Osteocyte (in vitro differentiated cells): ENCODE measurements at regions not wholly inside any gene's neighbourhood (a gene's known extent, or its start where the extent isn't known, plus 50 kb on each side); places are given as distances from the start of the nearest gene placed in this dataset.

Source experiments
- DNase-seq: peaks from one replicate; pipeline ENCODE4 v3.0.0; 2021; ENCODE audit warnings: mixed read lengths; ENCODE audit not compliant: unreplicated experiment; ENCODE audit errors: extremely low spot score
- H3K27ac Mint-ChIP-seq: one replicate; pipeline ENCODE4 v1.8.0; 2021; ENCODE audit warnings: mild to moderate bottlenecking, mixed read lengths; ENCODE audit not compliant: unreplicated experiment
- H3K27me3 Mint-ChIP-seq: one replicate; pipeline ENCODE4 v1.8.0; 2021; ENCODE audit warnings: mixed read lengths; ENCODE audit not compliant: unreplicated experiment
- H3K36me3 Mint-ChIP-seq: one replicate; pipeline ENCODE4 v1.8.0; 2021; ENCODE audit warnings: mixed read lengths; ENCODE audit not compliant: unreplicated experiment
- H3K4me1 Mint-ChIP-seq: one replicate; pipeline ENCODE4 v1.8.0; 2021; ENCODE audit warnings: mixed read lengths; ENCODE audit not compliant: unreplicated experiment
- H3K4me3 Mint-ChIP-seq: one replicate; pipeline ENCODE4 v1.8.0; 2021; ENCODE audit warnings: mild to moderate bottlenecking, moderate library complexity, mixed read lengths; ENCODE audit not compliant: unreplicated experiment
- H3K9me3 Mint-ChIP-seq: one replicate; pipeline ENCODE4 v1.8.0; 2021; ENCODE audit warnings: mixed read lengths; ENCODE audit not compliant: unreplicated experiment
- TF ChIP-seq, protein P1 (sequence below): fragments of 200-600 bp; sonication (generic); IDR thresholded peaks from 2 replicates; pipeline ENCODE4 v1.5.0; 2021; ENCODE audit warnings: antibody characterized with exemption, mild to moderate bottlenecking, moderate library complexity

GRCh38 chr2:75801234-75801982 lies 90.7 kb upstream of the GCFC2 start:
- no peaks in the 10 kb centered on the region for H3K4me1 Mint-ChIP-seq
- no peak overlapping the region for H3K4me3 Mint-ChIP-seq
- H3K27ac Mint-ChIP-seq: no peak overlapping the region
- DNase-seq: no peak
- TF ChIP-seq, protein P1, sequence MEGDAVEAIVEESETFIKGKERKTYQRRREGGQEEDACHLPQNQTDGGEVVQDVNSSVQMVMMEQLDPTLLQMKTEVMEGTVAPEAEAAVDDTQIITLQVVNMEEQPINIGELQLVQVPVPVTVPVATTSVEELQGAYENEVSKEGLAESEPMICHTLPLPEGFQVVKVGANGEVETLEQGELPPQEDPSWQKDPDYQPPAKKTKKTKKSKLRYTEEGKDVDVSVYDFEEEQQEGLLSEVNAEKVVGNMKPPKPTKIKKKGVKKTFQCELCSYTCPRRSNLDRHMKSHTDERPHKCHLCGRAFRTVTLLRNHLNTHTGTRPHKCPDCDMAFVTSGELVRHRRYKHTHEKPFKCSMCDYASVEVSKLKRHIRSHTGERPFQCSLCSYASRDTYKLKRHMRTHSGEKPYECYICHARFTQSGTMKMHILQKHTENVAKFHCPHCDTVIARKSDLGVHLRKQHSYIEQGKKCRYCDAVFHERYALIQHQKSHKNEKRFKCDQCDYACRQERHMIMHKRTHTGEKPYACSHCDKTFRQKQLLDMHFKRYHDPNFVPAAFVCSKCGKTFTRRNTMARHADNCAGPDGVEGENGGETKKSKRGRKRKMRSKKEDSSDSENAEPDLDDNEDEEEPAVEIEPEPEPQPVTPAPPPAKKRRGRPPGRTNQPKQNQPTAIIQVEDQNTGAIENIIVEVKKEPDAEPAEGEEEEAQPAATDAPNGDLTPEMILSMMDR: no peak
- H3K27me3 Mint-ChIP-seq: peaks cover 12% of the 10 kb centered on the region
- H3K36me3 Mint-ChIP-seq: no peaks in the 10 kb centered on the region
- no peaks in the 10 kb centered on the region for H3K9me3 Mint-ChIP-seq

GRCh38 chr2:75800456-75800855 lies 89.7 kb upstream of the GCFC2 start:
- DNase-seq: no peak
- H3K9me3 Mint-ChIP-seq: no peaks in the 10 kb centered on the region
- H3K4me3 Mint-ChIP-seq: no peak overlapping the region
- TF ChIP-seq, protein P1: no peak
- no peaks in the 10 kb centered on the region for H3K4me1 Mint-ChIP-seq
- H3K27ac Mint-ChIP-seq: no peak overlapping the region
- no peaks in the 10 kb centered on the region for H3K36me3 Mint-ChIP-seq
- peaks cover 16% of the 10 kb centered on the region for H3K27me3 Mint-ChIP-seq

DNA sequence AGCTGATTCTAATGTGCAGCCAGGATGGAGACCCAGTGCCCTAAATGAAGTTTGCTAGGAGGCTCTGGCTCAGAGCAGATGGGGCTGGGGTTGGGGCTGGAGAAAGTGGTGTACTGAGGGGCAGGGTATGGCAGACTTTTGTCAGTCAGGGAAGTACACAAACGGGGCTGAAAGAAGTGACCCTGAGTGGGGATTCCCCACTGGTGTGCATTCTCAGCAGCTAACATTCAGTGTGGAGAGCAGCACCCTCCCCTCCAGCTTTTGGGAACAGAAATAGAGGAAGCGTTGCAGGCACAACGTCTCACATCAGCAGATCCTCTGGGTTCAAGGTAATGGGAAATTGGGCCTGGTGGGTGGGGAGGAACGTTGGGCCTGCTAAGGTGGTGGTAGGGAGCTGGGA lies 89.1 kb upstream of the GCFC2 start:
- Mint-ChIP-seq H3K9me3 (no peaks in the 10 kb centered on the region), H3K27me3 (peaks cover 16% of the 10 kb centered on the region)

GRCh38 chr2:75798569-75798968 lies 87.9 kb upstream of the GCFC2 start:
- H3K36me3 Mint-ChIP-seq: no peaks in the 10 kb centered on the region

More for the DNA sequence above, 89.1 kb upstream of the GCFC2 start:
- no peak overlapping the region for H3K27ac Mint-ChIP-seq
- H3K36me3 Mint-ChIP-seq: no peaks in the 10 kb centered on the region
- DNase-seq: no peak
- H3K4me1 Mint-ChIP-seq: no peaks in the 10 kb centered on the region
- TF ChIP-seq, protein P1: no peak
- no peak overlapping the region for H3K4me3 Mint-ChIP-seq

DNA sequence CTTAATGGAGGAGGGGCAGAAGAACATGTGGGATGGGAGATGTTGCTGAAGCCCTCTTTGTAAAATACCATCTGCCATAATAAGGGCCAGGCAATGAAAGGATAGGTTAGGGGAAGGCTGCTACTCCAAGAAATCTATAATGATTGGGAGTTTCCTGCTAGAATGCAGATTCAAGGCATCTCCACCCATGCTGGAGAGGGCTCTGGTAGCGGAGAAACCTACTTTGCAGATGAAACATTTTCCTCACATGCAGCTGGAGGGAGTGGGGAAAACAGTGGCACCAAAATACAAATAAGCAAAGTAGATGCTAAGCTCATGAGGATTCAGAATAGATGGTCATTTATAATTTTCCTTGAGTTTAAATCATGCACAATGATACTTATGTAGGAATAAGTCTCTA lies 82.3 kb upstream of the GCFC2 start:
- H3K27me3 Mint-ChIP-seq: peaks cover 17% of the 10 kb centered on the region
- H3K36me3 Mint-ChIP-seq: no peaks in the 10 kb centered on the region
- no peak for DNase-seq
- no peak overlapping the region for H3K27ac Mint-ChIP-seq
- no peak overlapping the region for H3K4me3 Mint-ChIP-seq
- TF ChIP-seq, protein P1: no peak
- H3K4me1 Mint-ChIP-seq: peaks cover 6% of the 10 kb centered on the region
- no peaks in the 10 kb centered on the region for H3K9me3 Mint-ChIP-seq

More at GRCh38 chr2:75798569-75798968, 87.9 kb upstream of the GCFC2 start:
- Mint-ChIP-seq H3K27ac (no peak overlapping the region), H3K9me3 (no peaks in the 10 kb centered on the region), H3K27me3 (peaks cover 16% of the 10 kb centered on the region), H3K4me3 (no peak overlapping the region), H3K4me1 (no peaks in the 10 kb centered on the region)
- no peak for DNase-seq
- TF ChIP-seq, protein P1: no peak
